ENCODE measurements at regions not wholly inside any gene's neighbourhood (a gene's known extent, or its start where the extent isn't known, plus 50 kb on each side); places are given as distances from the start of the nearest gene placed in this dataset.

GRCh38 chr10:78547905-78548304 lies 514.2 kb downstream of the RPS24 start:
- TF ChIP-seq POLR2A (IDR thresholded peaks at IDR 0.05) (no peak), CTCF (IDR thresholded peaks at IDR 0.05) (no peak)
